ENCODE measurements at regions not wholly inside any gene's neighbourhood (a gene's known extent, or its start where the extent isn't known, plus 50 kb on each side); places are given as distances from the start of the nearest gene placed in this dataset.

DNA sequence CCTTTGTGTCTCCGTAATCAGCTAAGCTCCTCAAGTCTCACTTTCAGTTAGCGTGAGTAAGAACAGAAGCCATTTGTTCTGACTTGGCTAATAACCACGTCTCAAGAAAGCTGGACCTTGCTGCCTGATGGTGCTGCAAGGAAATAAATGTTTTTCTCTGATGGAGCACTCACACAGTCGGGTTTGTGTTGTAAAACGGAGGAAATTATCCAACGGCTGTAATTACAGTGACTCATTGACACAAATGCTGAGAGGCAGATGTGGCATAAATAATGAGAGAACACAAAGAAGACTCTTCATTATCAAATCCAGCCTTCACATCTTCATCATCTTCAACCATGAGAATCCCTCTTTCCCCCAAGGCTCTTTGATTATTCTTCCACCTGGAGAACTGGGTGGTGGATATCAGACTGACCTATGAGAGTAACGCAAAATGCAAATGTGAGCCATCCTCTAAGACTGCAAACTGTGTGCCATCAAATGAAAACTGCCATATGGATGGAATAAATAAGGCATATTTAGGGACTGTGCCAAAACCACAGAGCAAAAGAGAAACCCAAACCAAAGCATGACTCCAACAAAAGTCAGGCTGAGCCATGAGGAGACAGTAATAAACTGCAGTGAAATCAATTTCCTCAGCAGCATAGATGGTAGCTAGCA is 252.6 kb downstream of the RND3 start:
- no peaks in the 10 kb centered on the region for H3K79me2 ChIP-seq (ENCODE audit: insufficient read depth)
- peak overlapping the region; percentile 58 for H2AFZ ChIP-seq
- peak overlapping the region; percentile 81 for H3K27ac ChIP-seq
- H4K20me1 ChIP-seq (ENCODE audit: insufficient read depth): no peaks in the 10 kb centered on the region
- H3F3A ChIP-seq (ENCODE audit: insufficient read depth): peaks cover 23% of the 10 kb centered on the region
- H3K4me1 ChIP-seq (ENCODE audit: insufficient read depth): peaks cover 20% of the 10 kb centered on the region
- no peaks in the 10 kb centered on the region for H3K36me3 ChIP-seq (ENCODE audit: low read depth)
- in situ Hi-C loops (cut with MboI): no loop called here
- peak overlapping the region; percentile 69 for H3K4me3 ChIP-seq
- 0 out of 2 replicates have a peak, but pooled peaks have one; percentile 63 for TF ChIP-seq EZH2phosphoT487 (IDR thresholded peaks at IDR 0.05; ENCODE audit: insufficient read depth, low read depth)
- TF ChIP-seq EZH2 (IDR thresholded peaks at IDR 0.05; ENCODE audit: insufficient read depth, poor library complexity, severe bottlenecking): no peak
- no peaks in the 10 kb centered on the region for H3K9me2 ChIP-seq (ENCODE audit: insufficient read depth)
- H3K9me3 ChIP-seq (ENCODE audit: low read depth): no peaks in the 10 kb centered on the region
- WGBS, 2 experiments (ENCODE audit: low coverage in 1 of 2, low lambda C conversion rate in 2 of 2, missing lambda C conversion rate in 2 of 2): 0 to 1% methylated on average over 7 of the region's 7 CpGs
- peak; percentile 96 for DNase-seq
- H3K27me3 ChIP-seq (replicated peaks; ENCODE audit: insufficient read depth): no peaks in the 10 kb centered on the region
- H3K9ac ChIP-seq: peak overlapping the region; percentile 73
- H3K4me2 ChIP-seq (ENCODE audit: unreplicated experiment): peak overlapping the region; percentile 83

DNA sequence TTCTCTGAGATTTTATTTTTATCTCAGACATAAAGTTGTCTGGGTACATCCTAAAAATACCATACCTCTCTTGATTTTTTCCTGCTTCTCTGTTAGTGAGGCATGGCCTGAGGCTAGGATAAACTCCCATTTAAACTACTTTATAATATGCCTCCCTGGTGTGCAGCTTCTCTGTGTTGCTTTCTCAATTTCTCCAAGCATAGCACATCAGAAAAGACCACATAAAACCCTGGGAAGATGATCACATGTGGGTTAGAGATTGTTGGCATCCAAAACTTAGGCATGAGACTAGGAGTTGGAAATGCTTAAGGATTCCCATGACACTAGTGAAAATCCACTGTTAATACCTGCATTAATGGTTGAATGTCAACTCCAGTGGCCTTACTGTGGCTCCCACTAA is 254.6 kb downstream of the RND3 start:
- Histone ChIP-seq H3K9me3 (ENCODE audit: low read depth) (no peaks in the 10 kb centered on the region), H2AFZ (no peak overlapping the region), H3K27ac (no peak overlapping the region), H3K9ac (no peak overlapping the region), H3K4me3 (no peak overlapping the region), H4K20me1 (ENCODE audit: insufficient read depth) (no peaks in the 10 kb centered on the region), H3K9me2 (ENCODE audit: insufficient read depth) (no peaks in the 10 kb centered on the region), H3K4me2 (ENCODE audit: unreplicated experiment) (no peak overlapping the region), H3F3A (ENCODE audit: insufficient read depth) (peaks cover 30% of the 10 kb centered on the region), H3K4me1 (ENCODE audit: insufficient read depth) (peaks cover 30% of the 10 kb centered on the region), H3K27me3 (replicated peaks; ENCODE audit: insufficient read depth) (no peaks in the 10 kb centered on the region), H3K79me2 (ENCODE audit: insufficient read depth) (no peaks in the 10 kb centered on the region), H3K36me3 (ENCODE audit: low read depth) (no peaks in the 10 kb centered on the region)
- in situ Hi-C loops (cut with MboI): no loop called here
- no peak for DNase-seq
- TF ChIP-seq EZH2phosphoT487 (IDR thresholded peaks at IDR 0.05; ENCODE audit: insufficient read depth, low read depth) (no peak), EZH2 (IDR thresholded peaks at IDR 0.05; ENCODE audit: insufficient read depth, poor library complexity, severe bottlenecking) (no peak)

DNA sequence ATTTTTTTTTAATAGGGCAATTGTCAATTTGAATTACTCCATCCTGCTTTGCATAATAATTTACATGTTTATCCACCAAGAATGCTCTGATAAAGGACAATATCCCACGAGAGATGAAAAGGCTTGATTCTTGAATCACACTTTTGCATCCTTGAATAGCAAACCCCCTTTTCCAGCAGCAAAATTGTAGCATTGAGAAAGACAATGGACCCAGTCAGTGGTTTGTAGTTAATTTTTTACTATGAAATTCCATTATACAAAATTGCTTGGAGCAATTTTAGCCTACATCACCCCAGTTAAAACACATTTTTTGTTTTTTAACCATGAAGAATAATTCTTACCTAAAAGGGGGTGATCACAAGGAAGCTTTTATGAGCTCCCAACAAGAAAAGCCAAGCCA is 255.1 kb downstream of the RND3 start:
- in situ Hi-C loops (cut with MboI): no loop called here
- no peaks in the 10 kb centered on the region for H4K20me1 ChIP-seq (ENCODE audit: insufficient read depth)
- no peaks in the 10 kb centered on the region for H3K9me3 ChIP-seq (ENCODE audit: low read depth)
- no peak overlapping the region for H3K4me3 ChIP-seq
- H3F3A ChIP-seq (ENCODE audit: insufficient read depth): peaks cover 30% of the 10 kb centered on the region
- H3K36me3 ChIP-seq (ENCODE audit: low read depth): no peaks in the 10 kb centered on the region
- H3K4me2 ChIP-seq (ENCODE audit: unreplicated experiment): no peak overlapping the region
- H3K79me2 ChIP-seq (ENCODE audit: insufficient read depth): no peaks in the 10 kb centered on the region
- H3K27me3 ChIP-seq (replicated peaks; ENCODE audit: insufficient read depth): no peaks in the 10 kb centered on the region
- peaks cover 30% of the 10 kb centered on the region for H3K4me1 ChIP-seq (ENCODE audit: insufficient read depth)
- H3K9me2 ChIP-seq (ENCODE audit: insufficient read depth): no peaks in the 10 kb centered on the region
- no peak overlapping the region for H2AFZ ChIP-seq
- no peak overlapping the region for H3K9ac ChIP-seq
- DNase-seq: no peak
- 93 to 100% methylated on average over 1 of the region's 1 CpG for WGBS, 2 experiments (ENCODE audit: low coverage in 1 of 2, low lambda C conversion rate in 2 of 2, missing lambda C conversion rate in 2 of 2)
- no peak overlapping the region for H3K27ac ChIP-seq
- no peak for TF ChIP-seq EZH2phosphoT487 (IDR thresholded peaks at IDR 0.05; ENCODE audit: insufficient read depth, low read depth)
- TF ChIP-seq EZH2 (IDR thresholded peaks at IDR 0.05; ENCODE audit: insufficient read depth, poor library complexity, severe bottlenecking): no peak

DNA sequence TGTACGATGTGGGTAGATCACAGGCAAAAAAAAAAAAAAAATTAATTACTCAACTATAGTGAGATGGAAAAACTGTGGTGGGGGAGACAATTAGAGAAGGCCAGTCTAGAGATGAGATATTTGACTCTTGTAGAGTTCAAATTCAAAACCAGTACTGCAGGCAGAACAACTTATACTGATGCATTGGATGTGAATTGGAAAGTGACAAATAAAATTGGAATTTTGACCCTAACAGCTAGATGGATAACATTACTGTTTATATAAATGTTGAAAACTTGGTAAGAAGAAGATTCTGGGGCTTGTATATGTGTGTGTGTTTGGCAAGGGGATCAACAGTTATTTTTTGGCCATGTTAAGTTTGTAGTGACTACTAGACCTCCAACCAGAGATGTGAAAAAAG is 256.9 kb downstream of the RND3 start:
- in situ Hi-C loops (cut with MboI): no loop called here
- no peaks in the 10 kb centered on the region for H3K9me3 ChIP-seq (ENCODE audit: low read depth)

More for the DNA sequence above, 256.9 kb downstream of the RND3 start:
- no peak overlapping the region for H3K27ac ChIP-seq
- H3K4me3 ChIP-seq: no peak overlapping the region
- H3K36me3 ChIP-seq (ENCODE audit: low read depth): no peaks in the 10 kb centered on the region
- peaks cover 27% of the 10 kb centered on the region for H3K4me1 ChIP-seq (ENCODE audit: insufficient read depth)
- no peak overlapping the region for H3K4me2 ChIP-seq (ENCODE audit: unreplicated experiment)
- peaks cover 28% of the 10 kb centered on the region for H3F3A ChIP-seq (ENCODE audit: insufficient read depth)
- H3K79me2 ChIP-seq (ENCODE audit: insufficient read depth): no peaks in the 10 kb centered on the region
- no peaks in the 10 kb centered on the region for H3K27me3 ChIP-seq (replicated peaks; ENCODE audit: insufficient read depth)
- no peak overlapping the region for H3K9ac ChIP-seq
- no peak for DNase-seq
- 81 to 82% methylated on average over 1 of the region's 1 CpG for WGBS, 2 experiments (ENCODE audit: low coverage in 1 of 2, low lambda C conversion rate in 2 of 2, missing lambda C conversion rate in 2 of 2)
- TF ChIP-seq EZH2 (IDR thresholded peaks at IDR 0.05; ENCODE audit: insufficient read depth, poor library complexity, severe bottlenecking) (no peak), EZH2phosphoT487 (IDR thresholded peaks at IDR 0.05; ENCODE audit: insufficient read depth, low read depth) (no peak)
- H3K9me2 ChIP-seq (ENCODE audit: insufficient read depth): no peaks in the 10 kb centered on the region
- H4K20me1 ChIP-seq (ENCODE audit: insufficient read depth): no peaks in the 10 kb centered on the region
- no peak overlapping the region for H2AFZ ChIP-seq
